DND-41 (cell line): ENCODE measurements at regions not wholly inside any gene's neighbourhood (a gene's known extent, or its start where the extent isn't known, plus 50 kb on each side); places are given as distances from the start of the nearest gene placed in this dataset.

Source experiments
- ATAC-seq: fragments of 200-7000 bp; cut with Tn5 transposase; 3 replicates; pipeline ENCODE4 v1.9.1; 2021; ENCODE audit warnings: low read depth; ENCODE audit not compliant: insufficient read depth
- DNase-seq: peaks from one replicate; pipeline ENCODE4 v3.0.0-alpha.2; 2020
- H2AFZ ChIP-seq: 2 replicates; pipeline ENCODE4 v1.6.0; 2012; ENCODE audit warnings: low read depth, low read length
- H3K27ac ChIP-seq: 2 replicates; pipeline ENCODE4 v1.5.1; 2012; ENCODE audit warnings: low read length, inconsistent platforms
- H3K27me3 ChIP-seq: fragments of 200-600 bp; sonication (generic); 2 replicates; pipeline ENCODE4 v1.6.0; 2012; ENCODE audit warnings: low read length, mild to moderate bottlenecking, inconsistent platforms; ENCODE audit not compliant: insufficient read depth, poor library complexity
- H3K36me3 ChIP-seq: 2 replicates; pipeline ENCODE4 v1.5.1; 2012; ENCODE audit warnings: low read length, inconsistent platforms; ENCODE audit not compliant: insufficient read depth
- H3K4me1 ChIP-seq: 2 replicates; pipeline ENCODE4 v1.5.1; 2012; ENCODE audit warnings: mild to moderate bottlenecking, low read length; ENCODE audit not compliant: insufficient read depth
- H3K4me2 ChIP-seq: 2 replicates; pipeline ENCODE4 v1.6.0; 2012; ENCODE audit warnings: mild to moderate bottlenecking, moderate library complexity, low read length, inconsistent platforms; ENCODE audit not compliant: insufficient read depth
- H3K4me3 ChIP-seq, 2 experiments: fragments of 200-600 bp in 1 of 2; shearing (Covaris generic) in 1 of 2; 2 replicates each; pipeline ENCODE4 v1.5.1; 2012 to 2016; ENCODE audit warnings: inconsistent platforms in 2 of 2, low read length in 2 of 2, mild to moderate bottlenecking in 2 of 2, low read depth in 1 of 2, moderate library complexity in 1 of 2
- H3K79me2 ChIP-seq: 2 replicates; pipeline ENCODE4 v1.6.0; 2012; ENCODE audit warnings: low read length, inconsistent platforms; ENCODE audit not compliant: insufficient read depth
- H3K9ac ChIP-seq: 2 replicates; pipeline ENCODE4 v1.6.0; 2012; ENCODE audit warnings: low read depth, mild to moderate bottlenecking, inconsistent platforms, low read length, moderate library complexity
- H3K9me3 ChIP-seq: 2 replicates; pipeline ENCODE4 v1.5.1; 2012; ENCODE audit warnings: low read length, moderate library complexity, mild to moderate bottlenecking, inconsistent platforms; ENCODE audit not compliant: insufficient read depth, severe bottlenecking
- H4K20me1 ChIP-seq: 2 replicates; pipeline ENCODE4 v1.6.0; 2012; ENCODE audit warnings: low read length; ENCODE audit not compliant: insufficient read depth
- CTCF ChIP-seq: IDR thresholded peaks from 2 replicates; pipeline ENCODE4 v1.5.1; 2012; ENCODE audit warnings: borderline replicate concordance, low read length, moderate library complexity, mild to moderate bottlenecking; ENCODE audit not compliant: poor library complexity, severe bottlenecking; ENCODE audit errors: extremely low read depth
- EZH2 ChIP-seq: IDR thresholded peaks from 3 replicates; pipeline ENCODE4 v1.6.1; 2012; ENCODE audit warnings: borderline replicate concordance, low read depth, mild to moderate bottlenecking, moderate library complexity, low read length, inconsistent platforms; ENCODE audit not compliant: severe bottlenecking

- TF ChIP-seq EZH2 (no peak), CTCF (no peak)
- no peak overlapping the region for H3K9ac ChIP-seq
- no peak overlapping the region for H3K4me2 ChIP-seq
- H3K4me1 ChIP-seq = no peaks in the 10 kb centered on the region
- no peak overlapping the region for H3K4me3 ChIP-seq
- H3K9me3 ChIP-seq = no peaks in the 10 kb centered on the region
- H3K27ac ChIP-seq = no peak overlapping the region
- ATAC-seq (no peak), DNase-seq (no peak)
- no peaks in the 10 kb centered on the region for H3K79me2 ChIP-seq
- H3K27me3 ChIP-seq = no peaks in the 10 kb centered on the region
- H2AFZ ChIP-seq = no peak overlapping the region
- H3K36me3 ChIP-seq = no peaks in the 10 kb centered on the region
- H4K20me1 ChIP-seq = no peaks in the 10 kb centered on the region
Observed at GRCh38 chr4:155005395-155006090, 202.9 kb upstream of the NPY2R start.

- Histone ChIP-seq H3K27ac (no peak overlapping the region), H3K4me2 (no peak overlapping the region), H2AFZ (no peak overlapping the region), H3K9ac (no peak overlapping the region), H3K9me3 (no peaks in the 10 kb centered on the region), H3K36me3 (no peaks in the 10 kb centered on the region), H3K27me3 (no peaks in the 10 kb centered on the region), H4K20me1 (no peaks in the 10 kb centered on the region), H3K4me3 (no peak overlapping the region), H3K4me1 (no peaks in the 10 kb centered on the region), H3K79me2 (no peaks in the 10 kb centered on the region)
- TF ChIP-seq CTCF = no peak
- TF ChIP-seq EZH2 = no peak
- ATAC-seq (no peak), DNase-seq (no peak)
Observed at GRCh38 chr4:155007660-155008176, 200.7 kb upstream of the NPY2R start.

- no peaks in the 10 kb centered on the region for H3K9me3 ChIP-seq
- H3K4me2 ChIP-seq = no peak overlapping the region
- H3K4me3 ChIP-seq = no peak overlapping the region
Observed at GRCh38 chr4:155008389-155008788, 200.0 kb upstream of the NPY2R start.

More at GRCh38 chr4:155008389-155008788, 200.0 kb upstream of the NPY2R start:
- H3K9ac ChIP-seq = no peak overlapping the region
- TF ChIP-seq CTCF (no peak), EZH2 (no peak)
- H3K27me3 ChIP-seq = no peaks in the 10 kb centered on the region
- no peak overlapping the region for H3K27ac ChIP-seq
- no peaks in the 10 kb centered on the region for H4K20me1 ChIP-seq
- no peak overlapping the region for H2AFZ ChIP-seq
- H3K79me2 ChIP-seq = no peaks in the 10 kb centered on the region
- H3K4me1 ChIP-seq = no peaks in the 10 kb centered on the region
- ATAC-seq = no peak
- no peak for DNase-seq
- no peaks in the 10 kb centered on the region for H3K36me3 ChIP-seq
